ENCODE measurements at regions not wholly inside any gene's neighbourhood (a gene's known extent, or its start where the extent isn't known, plus 50 kb on each side); places are given as distances from the start of the nearest gene placed in this dataset.

DNA sequence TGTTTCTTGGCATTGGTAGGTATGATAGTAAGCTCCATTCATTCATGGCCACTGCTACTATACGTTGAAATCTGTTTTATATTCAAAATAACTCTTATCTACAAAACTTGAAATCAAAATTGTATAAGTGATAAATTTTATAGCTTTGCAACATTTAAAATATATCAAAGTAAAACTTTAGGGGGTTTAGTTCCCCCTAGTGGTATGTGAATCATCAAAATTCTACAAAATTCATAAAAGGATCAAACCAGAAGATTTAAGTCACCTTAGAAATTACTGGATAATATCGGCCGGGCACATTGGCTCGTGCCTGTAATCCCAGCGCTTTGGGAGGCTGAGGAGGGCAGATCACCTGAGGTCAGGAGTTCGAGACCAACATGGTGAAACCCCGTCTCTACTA, 243.0 kb upstream of the CDH18 start:
- DNase-seq (ENCODE audit: low spot score), result no peak
- WGBS, result 73% methylated on average over 7 of the region's 7 CpGs
- TF ChIP-seq SP1 (IDR thresholded peaks at IDR 0.05) (no peak), HNF4G (IDR thresholded peaks at IDR 0.05) (no peak), HNF4A (conservative IDR thresholded peaks at IDR 0.05) (no peak), NR2F2 (IDR thresholded peaks at IDR 0.05) (no peak), MAX (IDR thresholded peaks at IDR 0.05) (no peak), RXRA (IDR thresholded peaks at IDR 0.05) (no peak)
- TF ChIP-seq, protein P1, sequence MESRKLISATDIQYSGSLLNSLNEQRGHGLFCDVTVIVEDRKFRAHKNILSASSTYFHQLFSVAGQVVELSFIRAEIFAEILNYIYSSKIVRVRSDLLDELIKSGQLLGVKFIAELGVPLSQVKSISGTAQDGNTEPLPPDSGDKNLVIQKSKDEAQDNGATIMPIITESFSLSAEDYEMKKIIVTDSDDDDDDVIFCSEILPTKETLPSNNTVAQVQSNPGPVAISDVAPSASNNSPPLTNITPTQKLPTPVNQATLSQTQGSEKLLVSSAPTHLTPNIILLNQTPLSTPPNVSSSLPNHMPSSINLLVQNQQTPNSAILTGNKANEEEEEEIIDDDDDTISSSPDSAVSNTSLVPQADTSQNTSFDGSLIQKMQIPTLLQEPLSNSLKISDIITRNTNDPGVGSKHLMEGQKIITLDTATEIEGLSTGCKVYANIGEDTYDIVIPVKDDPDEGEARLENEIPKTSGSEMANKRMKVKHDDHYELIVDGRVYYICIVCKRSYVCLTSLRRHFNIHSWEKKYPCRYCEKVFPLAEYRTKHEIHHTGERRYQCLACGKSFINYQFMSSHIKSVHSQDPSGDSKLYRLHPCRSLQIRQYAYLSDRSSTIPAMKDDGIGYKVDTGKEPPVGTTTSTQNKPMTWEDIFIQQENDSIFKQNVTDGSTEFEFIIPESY (IDR thresholded peaks at IDR 0.05), result no peak

DNA sequence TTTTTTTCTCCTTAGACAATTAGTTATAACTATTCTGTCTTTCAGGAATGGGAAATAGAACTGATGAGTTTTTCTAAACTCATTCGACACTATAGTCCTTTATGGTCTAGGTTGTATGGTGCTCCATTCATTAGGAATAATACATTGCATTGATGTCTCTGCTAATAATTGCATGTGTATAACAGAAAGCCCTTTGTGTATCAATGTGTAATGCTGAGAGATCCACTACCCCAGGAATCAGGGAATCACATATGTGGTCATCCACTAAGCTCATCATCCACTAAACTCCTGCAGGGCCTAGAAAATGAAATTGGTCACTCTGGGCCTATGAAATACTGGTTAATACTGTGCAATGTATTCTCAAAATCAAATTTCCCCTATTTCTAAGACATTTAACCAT, 242.0 kb upstream of the CDH18 start:
- Histone ChIP-seq H3K27ac (ENCODE audit: low read depth in 1 of 2, low read length in 2 of 2) (no peak overlapping the region), H3K27me3 (ENCODE audit: control insufficient read depth in 4 of 4, insufficient read depth in 4 of 4, low read length in 3 of 4) (no peaks in the 10 kb centered on the region), H3K4me3 (ENCODE audit: low read depth in 1 of 3, low read length in 3 of 3) (no peak overlapping the region), H3K9me3 (ENCODE audit: control insufficient read depth in 4 of 4, low read length in 3 of 4) (no peaks in the 10 kb centered on the region), H3K4me1 (ENCODE audit: control insufficient read depth in 4 of 4, insufficient read depth in 4 of 4, low read length in 3 of 4) (no peaks in the 10 kb centered on the region), H3K9ac (ENCODE audit: low read depth in 1 of 2, low read length in 2 of 2) (no peak overlapping the region), H3K36me3 (ENCODE audit: control insufficient read depth in 4 of 4, insufficient read depth in 3 of 4, low read depth in 1 of 4, low read length in 3 of 4) (no peaks in the 10 kb centered on the region)
- DNase-seq (ENCODE audit: low spot score), result no peak
- no peak for TF ChIP-seq FOXA1 (IDR thresholded peaks at IDR 0.05)
- no peak for TF ChIP-seq FOXA2 (IDR thresholded peaks at IDR 0.05)
- no peak for TF ChIP-seq TAF1 (conservative IDR thresholded peaks at IDR 0.05)
- TF ChIP-seq MAX (IDR thresholded peaks at IDR 0.05), result no peak
- no peak for TF ChIP-seq HNF4G (IDR thresholded peaks at IDR 0.05)
- no peak for TF ChIP-seq CTCF (IDR thresholded peaks at IDR 0.05; ENCODE audit: low read depth, low read length, missing input control)
- no peak for TF ChIP-seq NR2F2 (IDR thresholded peaks at IDR 0.05)
- TF ChIP-seq HNF4A (conservative IDR thresholded peaks at IDR 0.05), result no peak
- no peak for TF ChIP-seq ATF3 (IDR thresholded peaks at IDR 0.05)
- no peak for TF ChIP-seq GABPA (IDR thresholded peaks at IDR 0.05 in 1 of 2, conservative IDR thresholded peaks at IDR 0.05 in 1 of 2)
- TF ChIP-seq SP1 (IDR thresholded peaks at IDR 0.05), result no peak
- TF ChIP-seq EGR1 (IDR thresholded peaks at IDR 0.05; ENCODE audit: low read depth in 2 of 2), result no peak
- no peak for TF ChIP-seq RXRA (IDR thresholded peaks at IDR 0.05)
- no peak for TF ChIP-seq JUND (IDR thresholded peaks at IDR 0.05)
- no peak for TF ChIP-seq YY1 (IDR thresholded peaks at IDR 0.05)
- TF ChIP-seq, protein P2, sequence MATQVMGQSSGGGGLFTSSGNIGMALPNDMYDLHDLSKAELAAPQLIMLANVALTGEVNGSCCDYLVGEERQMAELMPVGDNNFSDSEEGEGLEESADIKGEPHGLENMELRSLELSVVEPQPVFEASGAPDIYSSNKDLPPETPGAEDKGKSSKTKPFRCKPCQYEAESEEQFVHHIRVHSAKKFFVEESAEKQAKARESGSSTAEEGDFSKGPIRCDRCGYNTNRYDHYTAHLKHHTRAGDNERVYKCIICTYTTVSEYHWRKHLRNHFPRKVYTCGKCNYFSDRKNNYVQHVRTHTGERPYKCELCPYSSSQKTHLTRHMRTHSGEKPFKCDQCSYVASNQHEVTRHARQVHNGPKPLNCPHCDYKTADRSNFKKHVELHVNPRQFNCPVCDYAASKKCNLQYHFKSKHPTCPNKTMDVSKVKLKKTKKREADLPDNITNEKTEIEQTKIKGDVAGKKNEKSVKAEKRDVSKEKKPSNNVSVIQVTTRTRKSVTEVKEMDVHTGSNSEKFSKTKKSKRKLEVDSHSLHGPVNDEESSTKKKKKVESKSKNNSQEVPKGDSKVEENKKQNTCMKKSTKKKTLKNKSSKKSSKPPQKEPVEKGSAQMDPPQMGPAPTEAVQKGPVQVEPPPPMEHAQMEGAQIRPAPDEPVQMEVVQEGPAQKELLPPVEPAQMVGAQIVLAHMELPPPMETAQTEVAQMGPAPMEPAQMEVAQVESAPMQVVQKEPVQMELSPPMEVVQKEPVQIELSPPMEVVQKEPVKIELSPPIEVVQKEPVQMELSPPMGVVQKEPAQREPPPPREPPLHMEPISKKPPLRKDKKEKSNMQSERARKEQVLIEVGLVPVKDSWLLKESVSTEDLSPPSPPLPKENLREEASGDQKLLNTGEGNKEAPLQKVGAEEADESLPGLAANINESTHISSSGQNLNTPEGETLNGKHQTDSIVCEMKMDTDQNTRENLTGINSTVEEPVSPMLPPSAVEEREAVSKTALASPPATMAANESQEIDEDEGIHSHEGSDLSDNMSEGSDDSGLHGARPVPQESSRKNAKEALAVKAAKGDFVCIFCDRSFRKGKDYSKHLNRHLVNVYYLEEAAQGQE (IDR thresholded peaks at IDR 0.05), result no peak
- TF ChIP-seq, protein P1 (IDR thresholded peaks at IDR 0.05), result no peak
- no peak for TF ChIP-seq RAD21 (IDR thresholded peaks at IDR 0.05)
- WGBS, result 86% methylated on average over 1 of the region's 1 CpG

More for the DNA sequence above, 243.0 kb upstream of the CDH18 start:
- no peak overlapping the region for H3K27ac ChIP-seq (ENCODE audit: low read depth in 1 of 2, low read length in 2 of 2)
- H3K36me3 ChIP-seq (ENCODE audit: control insufficient read depth in 4 of 4, insufficient read depth in 3 of 4, low read depth in 1 of 4, low read length in 3 of 4), result no peaks in the 10 kb centered on the region
- no peak overlapping the region for H3K9ac ChIP-seq (ENCODE audit: low read depth in 1 of 2, low read length in 2 of 2)
- H3K27me3 ChIP-seq (ENCODE audit: control insufficient read depth in 4 of 4, insufficient read depth in 4 of 4, low read length in 3 of 4), result no peaks in the 10 kb centered on the region
- H3K4me1 ChIP-seq (ENCODE audit: control insufficient read depth in 4 of 4, insufficient read depth in 4 of 4, low read length in 3 of 4), result no peaks in the 10 kb centered on the region
- no peak overlapping the region for H3K4me3 ChIP-seq (ENCODE audit: low read depth in 1 of 3, low read length in 3 of 3)
- peaks cover 0 to 3% (median under 1%) of the 10 kb centered on the region in 4 donors for H3K9me3 ChIP-seq (ENCODE audit: control insufficient read depth in 4 of 4, low read length in 3 of 4)
